H1 (cell line): ENCODE measurements at regions not wholly inside any gene's neighbourhood (a gene's known extent, or its start where the extent isn't known, plus 50 kb on each side); places are given as distances from the start of the nearest gene placed in this dataset.

ENCODE experiments used
- CTCF ChIA-PET: fragments of 300-600 bp; sonication (Branson Sonifier 250); formaldehyde crosslinking; loops from one replicate; lab custom pipeline; 2021; ENCODE audit not compliant: partially characterized antibody; lab: Charles Lee
- POLR2A ChIA-PET: fragments of 300-600 bp; sonication (Branson Sonifier 250); formaldehyde crosslinking; loops from one replicate; lab custom pipeline; 2021; ENCODE audit warnings: inconsistent platforms; ENCODE audit not compliant: partially characterized antibody; lab: Charles Lee
- DNase-seq, 2 experiments: peaks; one replicate each; pipeline versions ENCODE4 v3.0.0 to v3.0.0-alpha.2; 2010 to 2022; ENCODE audit warnings: low spot score in 2 of 2, low read depth in 1 of 2, mixed read lengths in 1 of 2
- FAIRE-seq: peaks from 2 replicates; lab custom pipeline; 2011; peaks lifted over from hg19 to GRCh38; lab: Jason Lieb, UNC
- H2AFZ ChIP-seq: 2 replicates; pipeline ENCODE4 v1.8.1; 2012; ENCODE audit warnings: low read length, inconsistent platforms
- H2AK5ac ChIP-seq: 2 replicates; pipeline ENCODE4 v1.6.1; 2013; ENCODE audit warnings: low read depth, low read length
- H2BK120ac ChIP-seq: replicated peaks from 2 replicates; pipeline ENCODE3; 2013; ENCODE audit warnings: low read depth, low read length, inconsistent platforms
- H2BK12ac ChIP-seq: 2 replicates; pipeline ENCODE4 v1.6.1; 2013; ENCODE audit warnings: low read depth, low read length
- H2BK15ac ChIP-seq: 2 replicates; pipeline ENCODE4 v1.6.1; 2013; ENCODE audit warnings: low read length
- H2BK20ac ChIP-seq: 2 replicates; pipeline ENCODE4 v1.6.1; 2013; ENCODE audit warnings: low read length
- H2BK5ac ChIP-seq: 2 replicates; pipeline ENCODE4 v1.6.1; 2013; ENCODE audit warnings: low read depth, low read length
- H3K14ac ChIP-seq: 2 replicates; pipeline ENCODE4 v1.6.1; 2013; ENCODE audit warnings: inconsistent platforms; ENCODE audit not compliant: insufficient read length
- H3K18ac ChIP-seq: 2 replicates; pipeline ENCODE4 v1.6.1; 2013; ENCODE audit warnings: low read length; ENCODE audit errors: extremely low read depth
- H3K23ac ChIP-seq: 2 replicates; pipeline ENCODE4 v1.6.1; 2013; ENCODE audit warnings: inconsistent platforms; ENCODE audit not compliant: insufficient read length
- H3K23me2 ChIP-seq: 2 replicates; pipeline ENCODE4 v1.6.1; 2013; ENCODE audit warnings: low read depth, low read length
- H3K27ac ChIP-seq: 2 replicates; pipeline ENCODE4 v1.6.1; 2011; ENCODE audit warnings: low read depth, low read length, inconsistent platforms
- H3K27me3 ChIP-seq, 4 experiments: replicated peaks in 1 of 4; 1 replicate in 1 of 4; 2 replicates in 3 of 4; pipeline versions ENCODE4 v1.6.1 to v1.8.1; 2011 to 2013; ENCODE audit warnings: low read length in 3 of 4, mild to moderate bottlenecking in 3 of 4, inconsistent platforms in 2 of 4, mixed read lengths in 2 of 4, moderate library complexity in 1 of 4; ENCODE audit not compliant: control insufficient read depth in 3 of 4, insufficient read depth in 3 of 4; ENCODE audit errors: extremely low read depth in 1 of 4
- H3K36me3 ChIP-seq, 4 experiments: 2 replicates each; pipeline versions ENCODE4 v1.6.1 to v1.8.1; 2011 to 2013; ENCODE audit warnings: mild to moderate bottlenecking in 4 of 4, low read length in 3 of 4, moderate library complexity in 2 of 4, control low read depth in 1 of 4, inconsistent platforms in 1 of 4; ENCODE audit not compliant: insufficient read depth in 4 of 4, control insufficient read depth in 2 of 4
- H3K4ac ChIP-seq: replicated peaks from 2 replicates; pipeline ENCODE3; 2013; ENCODE audit warnings: low read length, low read depth, mixed read lengths, inconsistent platforms; ENCODE audit not compliant: insufficient read length
- H3K4me1 ChIP-seq, 4 experiments: replicated peaks in 1 of 4; 1 replicate in 1 of 4; 2 replicates in 3 of 4; pipeline versions ENCODE4 v1.6.1 to v1.8.1; 2011 to 2013; ENCODE audit warnings: low read length in 3 of 4, inconsistent platforms in 2 of 4, mixed read lengths in 1 of 4; ENCODE audit not compliant: insufficient read depth in 4 of 4, control insufficient read depth in 3 of 4
- H3K4me2 ChIP-seq, 2 experiments: 2 replicates each; pipeline versions ENCODE4 v1.6.1 to v1.8.1; 2011 to 2013; ENCODE audit warnings: low read depth in 2 of 2, low read length in 2 of 2, control low read depth in 1 of 2, inconsistent platforms in 1 of 2, mild to moderate bottlenecking in 1 of 2; ENCODE audit not compliant: insufficient read depth in 1 of 2
- H3K4me3 ChIP-seq, 4 experiments: fragments of 200-600, 300-600 bp in 1 of 4; sonication (generic), shearing (Covaris generic), sonication (Bioruptor Twin) in 1 of 4; 2 replicates each; pipeline versions ENCODE4 v1.5.1 to v1.8.1; 2011 to 2016; ENCODE audit warnings: low read length in 4 of 4, low read depth in 3 of 4, control low read depth in 2 of 4, inconsistent platforms in 2 of 4, mild to moderate bottlenecking in 2 of 4, mixed read lengths in 1 of 4, moderate library complexity in 1 of 4; ENCODE audit not compliant: insufficient read depth in 2 of 4; ENCODE audit errors: extremely low read depth in 1 of 4
- H3K56ac ChIP-seq: replicated peaks from 2 replicates; pipeline ENCODE3; 2013; ENCODE audit warnings: low read depth, mild to moderate bottlenecking, mixed read lengths, low read length, inconsistent platforms; ENCODE audit not compliant: insufficient read length
- H3K79me1 ChIP-seq: 2 replicates; pipeline ENCODE4 v1.6.1; 2013; ENCODE audit warnings: low read depth, low read length, control low read depth
- H3K79me2 ChIP-seq, 2 experiments: 2 replicates each; pipeline versions ENCODE4 v1.6.1 to v1.8.1; 2012 to 2013; ENCODE audit warnings: low read length in 2 of 2, mild to moderate bottlenecking in 2 of 2, inconsistent platforms in 1 of 2; ENCODE audit not compliant: insufficient read depth in 2 of 2, control insufficient read depth in 1 of 2
- H3K9ac ChIP-seq, 4 experiments: replicated peaks in 1 of 4; 1 replicate in 1 of 4; 2 replicates in 3 of 4; pipeline versions ENCODE4 v1.6.1 to v1.8.1; 2011 to 2013; ENCODE audit warnings: low read depth in 3 of 4, low read length in 3 of 4, control low read depth in 2 of 4, mild to moderate bottlenecking in 2 of 4, moderate library complexity in 2 of 4, inconsistent platforms in 1 of 4; ENCODE audit errors: extremely low read depth in 1 of 4
- H3K9me3 ChIP-seq, 2 experiments: 2 replicates each; pipeline versions ENCODE4 v1.6.1 to v1.8.1; 2012 to 2013; ENCODE audit warnings: mild to moderate bottlenecking in 2 of 2, moderate library complexity in 2 of 2, control low read depth in 1 of 2, inconsistent platforms in 1 of 2, low read depth in 1 of 2, low read length in 1 of 2, mixed read lengths in 1 of 2; ENCODE audit not compliant: insufficient read depth in 2 of 2
- H4K20me1 ChIP-seq, 2 experiments: replicated peaks in 1 of 2; 2 replicates each; pipeline versions ENCODE3 to v1.8.1; 2011 to 2013; ENCODE audit warnings: inconsistent platforms in 2 of 2, low read length in 2 of 2, mild to moderate bottlenecking in 1 of 2; ENCODE audit not compliant: insufficient read depth in 2 of 2, control insufficient read depth in 1 of 2
- H4K5ac ChIP-seq: 2 replicates; pipeline ENCODE4 v1.6.1; 2013; ENCODE audit warnings: low read length, low read depth, mixed read lengths, inconsistent platforms; ENCODE audit not compliant: insufficient read length
- H4K8ac ChIP-seq: 2 replicates; pipeline ENCODE4 v1.8.0; 2013; ENCODE audit warnings: mild to moderate bottlenecking, moderate library complexity, low read length, inconsistent platforms; ENCODE audit not compliant: insufficient read depth; ENCODE audit errors: extremely low read depth
- H4K91ac ChIP-seq: replicated peaks from 2 replicates; pipeline ENCODE3; 2013; ENCODE audit warnings: low read length, mixed read lengths, inconsistent platforms; ENCODE audit not compliant: insufficient read length
- CHD2 ChIP-seq: IDR thresholded peaks from 2 replicates; pipeline ENCODE4 v1.6.1; 2012; ENCODE audit warnings: low read length, improper control_type of control experiment
- CREB1 ChIP-seq: IDR thresholded peaks from 2 replicates; pipeline ENCODE4 v1.6.1; 2012; ENCODE audit warnings: inconsistent platforms
- E2F6 ChIP-seq: IDR thresholded peaks from 2 replicates; pipeline ENCODE4 v1.6.1; 2012; ENCODE audit warnings: inconsistent platforms
- GTF2F1 ChIP-seq: IDR thresholded peaks from 2 replicates; pipeline ENCODE4 v1.6.1; 2012; ENCODE audit warnings: low read depth, low read length, improper control_type of control experiment, borderline replicate concordance
- KDM5A ChIP-seq: fragments of 200-600 bp; IDR thresholded peaks from 2 replicates; pipeline ENCODE4 v1.7.1; 2012; ENCODE audit warnings: mild to moderate bottlenecking, low read length, inconsistent platforms, mixed read lengths
- PHF8 ChIP-seq: fragments of 200-600 bp; sonication (generic); conservative IDR thresholded peaks from 2 replicates; pipeline ENCODE4 v1.7.1; 2012; ENCODE audit warnings: low read depth, mild to moderate bottlenecking, inconsistent platforms, low read length, moderate library complexity
- POLR2A ChIP-seq, 2 experiments: IDR thresholded peaks; 1 replicate in 1 of 2; 2 replicates in 1 of 2; pipeline ENCODE4 v1.6.1; 2011; ENCODE audit warnings: low read depth in 2 of 2, low read length in 2 of 2, mild to moderate bottlenecking in 2 of 2; ENCODE audit errors: control extremely low read depth in 1 of 2
- RAD21 ChIP-seq, 2 experiments: IDR thresholded peaks in 1 of 2; conservative IDR thresholded peaks in 1 of 2; 2 replicates each; pipeline ENCODE4 v1.6.1; 2011; ENCODE audit warnings: low read depth in 2 of 2, low read length in 2 of 2, improper control_type of control experiment in 1 of 2, inconsistent platforms in 1 of 2, mild to moderate bottlenecking in 1 of 2, moderate library complexity in 1 of 2
- RBBP5 ChIP-seq: IDR thresholded peaks from 2 replicates; pipeline ENCODE4 v1.7.1; 2012; ENCODE audit warnings: low read depth, mild to moderate bottlenecking, inconsistent platforms, low read length, moderate library complexity, borderline replicate concordance
- SIRT6 ChIP-seq: IDR thresholded peaks from one replicate; pipeline ENCODE4 v1.7.1; 2012; ENCODE audit warnings: low read length, inconsistent platforms
- SRF ChIP-seq: IDR thresholded peaks from 2 replicates; pipeline ENCODE4 v1.6.1; 2011; ENCODE audit warnings: mild to moderate bottlenecking, low read depth, low read length, moderate library complexity
- ZNF274 ChIP-seq: IDR thresholded peaks from 2 replicates; pipeline ENCODE4 v1.7.0; 2012; ENCODE audit warnings: low read length, borderline replicate concordance; ENCODE audit errors: extremely low read depth
- WGBS, 2 experiments: shearing (Covaris generic) in 1 of 2; methylation state at CpG; one replicate each; pipeline versions ENCODE4 v1.1.6 to v1.1.7; 2013 to 2015; ENCODE audit warnings: low lambda C conversion rate in 2 of 2, mixed read lengths in 2 of 2, inconsistent platforms in 1 of 2, low coverage in 1 of 2, missing lambda C conversion rate in 1 of 2; ENCODE audit not compliant: insufficient replicate concordance in 2 of 2, insufficient coverage in 1 of 2, insufficient read length in 1 of 2; ENCODE audit errors: extremely low coverage in 1 of 2, missing lambda C conversion rate in 1 of 2; 5-methylcytosine and 5-hydroxymethylcytosine counted together

- POLR2A ChIA-PET: interaction anchor here (0.6 kb wide), 1 partner anchor 242 kb away, joined by 3 read pairs; no protein-coding TSS in a partner anchor
- no peaks in the 10 kb centered on the region for H3K36me3 ChIP-seq
- H3K23me2 ChIP-seq: no peaks in the 10 kb centered on the region
- DNase-seq (no peak), FAIRE-seq (no peak)
- no peak overlapping the region for H3K23ac ChIP-seq
- H3K4me3 ChIP-seq: no peak overlapping the region
- no peak overlapping the region for H3K9ac ChIP-seq
- no peak overlapping the region for H2BK15ac ChIP-seq
- no peak overlapping the region for H2BK20ac ChIP-seq
- H4K5ac ChIP-seq: no peak overlapping the region
- no peak overlapping the region for H2AFZ ChIP-seq
- H3K4me2 ChIP-seq: no peak overlapping the region
- no peak overlapping the region for H2BK12ac ChIP-seq
- 91% methylated on average over 17 of the region's 17 CpGs; no CpG with 5 or more reads in 1 of the 2 experiments for WGBS, 2 experiments
- H3K27me3 ChIP-seq: no peaks in the 10 kb centered on the region
- H3K14ac ChIP-seq: no peak overlapping the region
- H2BK5ac ChIP-seq: no peak overlapping the region
- no peak overlapping the region for H3K56ac ChIP-seq
- H3K79me1 ChIP-seq: no peaks in the 10 kb centered on the region
- no peak overlapping the region for H2BK120ac ChIP-seq
- no peaks in the 10 kb centered on the region for H3K4me1 ChIP-seq
- no peak overlapping the region for H4K91ac ChIP-seq
- H3K27ac ChIP-seq: no peak overlapping the region
- H3K9me3 ChIP-seq: 0 out of 4 replicates have a peak, but pooled peaks cover 0 to 2% of the 10 kb centered on the region in 2 experiments
- H4K20me1 ChIP-seq: no peaks in the 10 kb centered on the region
- H3K4ac ChIP-seq: no peak overlapping the region
- H2AK5ac ChIP-seq: no peak overlapping the region
- H3K79me2 ChIP-seq: no peaks in the 10 kb centered on the region
- no peak overlapping the region for H4K8ac ChIP-seq
- no peak overlapping the region for H3K18ac ChIP-seq
- CTCF ChIA-PET: interaction anchor here (0.9 to 3.0 kb wide), 5 partner anchors 8 to 62 kb away, joined by 3 to 10 read pairs (median 4); no protein-coding TSS in a partner anchor
- TF ChIP-seq E2F6 (no peak), GTF2F1 (no peak), SIRT6 (no peak), POLR2A (IDR thresholded peaks at IDR 0.05; ENCODE audit: control extremely low read depth in 1 of 2, low read depth in 2 of 2, low read length in 2 of 2) (no peak), RAD21 (IDR thresholded peaks at IDR 0.05 in 1 of 2, conservative IDR thresholded peaks at IDR 0.05 in 1 of 2; ENCODE audit: low read depth in 2 of 2, low read length in 2 of 2) (no peak), SRF (no peak), ZNF274 (no peak), PHF8 (no peak), CREB1 (no peak), CHD2 (no peak), KDM5A (no peak), RBBP5 (no peak)
These were observed 134.3 kb downstream of the MACROH2A1 start for GRCh38 chr5:135264451-135265440.
